Colon (tissue), 2 donors: ENCODE measurements at regions not wholly inside any gene's neighbourhood (a gene's known extent, or its start where the extent isn't known, plus 50 kb on each side); places are given as distances from the start of the nearest gene placed in this dataset.
A peak's percentile ranks its signal among the peaks of the same experiment; 100 is the strongest.
"Not testable (repeated sequence)": the region's sequence is repeated elsewhere in the genome, so short reads cannot be mapped to it uniquely, and the experiment has no call there.

ENCODE experiments used
- FAIRE-seq: peaks from 2 replicates; lab custom pipeline; 2012; peaks lifted over from hg19 to GRCh38; lab: Jason Lieb, UNC
- donor health status: control.
- donor health status: control.

DNA sequence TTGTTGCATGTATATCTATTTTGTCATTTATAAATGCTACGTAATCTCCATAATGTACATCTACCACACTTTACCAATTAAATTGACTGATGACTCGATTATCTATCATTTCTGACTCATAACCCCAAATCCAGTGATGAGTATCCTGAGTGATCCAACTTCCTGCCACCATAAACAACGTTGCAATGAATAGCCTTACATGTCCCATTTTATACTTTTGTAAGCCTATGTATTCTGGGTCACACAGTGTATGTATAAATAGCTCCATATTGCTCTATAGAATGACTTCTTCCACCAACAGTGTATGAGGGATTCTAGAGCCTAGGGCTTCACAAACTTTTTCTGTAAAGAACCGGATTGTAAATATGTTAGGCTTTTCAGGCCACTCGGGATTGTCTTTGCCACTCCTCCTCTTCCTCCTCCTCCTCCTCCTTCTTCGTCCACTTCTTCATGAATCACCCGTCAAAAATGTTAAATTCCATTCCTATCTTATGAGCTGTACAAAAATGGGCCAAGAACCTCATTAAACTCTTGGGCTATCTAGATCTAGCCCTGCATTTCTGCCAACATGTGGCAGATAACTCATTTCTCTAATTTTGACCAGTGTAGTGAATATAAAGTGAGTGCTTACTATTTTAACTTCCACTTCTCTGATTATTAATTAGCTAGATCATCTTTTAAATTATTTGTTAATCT is 672.2 kb upstream of the AMOT start:
- peak; percentile 58 for FAIRE-seq

DNA sequence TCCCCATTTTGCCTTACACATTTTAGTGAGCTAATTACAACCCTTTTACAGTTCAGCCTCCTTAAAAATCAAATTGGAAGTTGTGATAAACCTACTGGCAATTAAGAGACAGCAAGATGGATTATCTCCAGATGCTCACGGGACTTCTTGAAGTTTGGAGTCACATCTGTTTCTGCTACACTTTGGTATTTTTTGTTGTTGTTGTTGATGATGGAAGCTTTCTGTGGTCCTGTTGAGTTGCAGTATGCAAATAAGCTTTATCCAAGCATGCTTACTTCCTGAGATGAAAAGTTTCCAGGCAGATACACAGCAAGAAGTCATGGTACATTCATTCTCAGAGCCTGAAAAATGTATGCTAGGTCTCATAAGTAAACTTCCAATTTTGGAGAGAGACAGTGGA is 670.0 kb upstream of the AMOT start:
- FAIRE-seq, result no peak

DNA sequence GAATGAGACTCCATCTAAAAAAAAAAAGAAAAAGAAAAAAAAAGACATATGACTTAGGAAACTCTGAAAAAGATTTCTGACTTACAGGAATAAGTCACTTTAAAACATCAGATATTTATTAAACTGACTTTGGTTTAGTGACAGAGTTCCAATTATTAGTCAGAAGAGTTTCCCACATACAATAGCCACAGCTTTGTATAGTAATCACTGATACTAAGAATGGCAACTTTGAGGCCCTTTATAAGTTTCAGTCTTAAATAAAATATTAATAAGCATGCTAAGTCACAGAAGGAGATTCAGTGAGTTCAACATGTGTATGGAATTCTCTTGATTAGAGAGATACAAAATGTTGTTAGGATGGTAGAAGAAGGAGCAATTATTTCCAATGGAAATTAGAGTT is 652.3 kb upstream of the AMOT start:
- FAIRE-seq, result no peak

DNA sequence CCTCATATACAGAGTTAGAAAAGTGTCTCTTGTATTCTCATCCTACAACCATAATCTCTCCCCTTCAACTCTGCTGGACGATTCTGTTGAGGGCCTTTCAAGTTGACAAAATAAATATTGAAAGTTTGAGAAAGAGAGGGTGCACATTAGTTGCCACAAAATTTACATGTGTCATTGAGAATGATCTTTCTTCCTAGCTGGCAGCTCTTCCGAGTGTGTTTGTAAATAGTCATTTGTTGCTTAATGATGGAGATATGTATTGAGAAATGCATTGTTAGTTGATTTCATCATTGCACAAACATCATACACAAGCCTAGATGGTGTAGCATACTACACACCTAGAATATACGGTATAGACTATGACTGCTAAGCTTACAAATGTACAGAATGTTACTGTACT is 632.8 kb upstream of the AMOT start:
- FAIRE-seq, result no peak

DNA sequence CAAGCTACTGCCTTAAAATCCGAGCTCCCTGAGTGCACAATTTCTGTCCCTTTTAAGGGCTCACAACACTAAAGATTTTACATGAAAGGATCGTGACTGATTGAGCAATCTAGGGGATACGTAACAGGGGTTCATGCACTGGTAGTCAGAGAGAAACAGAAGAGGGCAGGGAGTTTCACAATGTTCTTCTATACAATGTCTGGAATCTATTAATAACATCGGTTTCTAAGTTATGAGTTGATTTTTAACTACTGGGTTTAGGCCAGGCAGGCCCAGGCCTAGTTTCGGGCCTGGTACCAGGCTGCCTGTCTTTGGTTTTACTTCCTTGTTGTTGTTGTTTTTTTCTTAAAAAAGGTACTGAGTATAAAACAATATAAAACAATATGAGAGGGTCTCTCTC is 632.4 kb upstream of the AMOT start:
- FAIRE-seq, result not testable (repeated sequence)

DNA sequence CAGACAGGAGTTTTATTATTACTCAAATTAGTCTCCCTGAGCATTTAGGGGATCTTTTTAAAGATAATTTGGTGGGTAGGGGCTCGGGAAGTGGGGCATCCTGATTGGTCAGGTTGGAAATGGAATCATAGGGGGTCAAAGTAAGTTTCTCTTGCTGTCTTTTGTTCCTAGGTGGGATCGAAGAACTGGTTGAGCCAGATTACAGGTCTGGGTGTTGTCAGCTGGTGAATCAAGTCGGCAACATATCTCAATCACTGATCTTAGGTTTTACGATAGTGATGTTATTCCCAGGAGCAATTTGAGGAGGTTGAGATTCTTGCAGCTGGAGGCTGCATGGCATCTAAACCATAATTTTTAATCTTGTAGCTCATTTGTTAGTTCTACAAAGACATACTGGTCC is 629.5 kb upstream of the AMOT start:
- FAIRE-seq, result no peak

DNA sequence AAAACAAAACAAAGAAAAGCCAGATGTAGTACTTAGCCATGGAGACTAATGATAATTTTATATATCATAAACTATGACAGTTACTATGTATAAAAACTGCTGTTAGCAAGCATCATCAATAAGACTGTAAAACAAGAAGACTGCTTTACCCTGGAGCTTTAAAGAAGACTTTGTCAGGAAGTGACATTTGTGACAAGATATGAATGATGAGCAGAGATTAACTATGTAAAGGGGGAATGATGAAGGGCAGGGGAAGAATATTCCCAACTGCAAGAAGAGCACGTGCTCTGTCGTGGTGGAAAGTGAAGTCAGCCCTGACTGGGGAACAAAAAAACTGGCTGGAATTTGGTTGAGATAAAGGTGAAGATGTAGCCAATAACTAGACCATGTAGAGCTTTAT is 617.1 kb upstream of the AMOT start:
- no peak for FAIRE-seq

DNA sequence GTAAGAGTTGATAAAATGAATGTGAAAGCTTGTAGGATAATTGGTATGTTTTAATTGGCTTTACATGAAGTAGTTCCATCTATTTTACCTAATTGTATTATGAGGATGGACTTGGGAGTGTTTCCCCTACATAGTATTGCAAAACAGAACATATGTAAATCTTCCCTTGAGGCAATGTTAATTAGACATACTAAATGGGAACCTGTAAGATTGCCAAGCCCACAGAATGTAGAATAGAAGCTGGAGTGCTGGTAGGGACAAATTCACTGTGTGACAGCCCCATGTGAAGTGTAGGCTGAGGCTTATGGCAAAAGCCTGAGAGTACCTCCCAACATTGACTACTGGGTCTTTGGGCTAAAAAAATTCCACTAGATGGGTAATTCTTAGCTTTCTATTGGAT is 615.0 kb upstream of the AMOT start:
- no peak for FAIRE-seq

DNA sequence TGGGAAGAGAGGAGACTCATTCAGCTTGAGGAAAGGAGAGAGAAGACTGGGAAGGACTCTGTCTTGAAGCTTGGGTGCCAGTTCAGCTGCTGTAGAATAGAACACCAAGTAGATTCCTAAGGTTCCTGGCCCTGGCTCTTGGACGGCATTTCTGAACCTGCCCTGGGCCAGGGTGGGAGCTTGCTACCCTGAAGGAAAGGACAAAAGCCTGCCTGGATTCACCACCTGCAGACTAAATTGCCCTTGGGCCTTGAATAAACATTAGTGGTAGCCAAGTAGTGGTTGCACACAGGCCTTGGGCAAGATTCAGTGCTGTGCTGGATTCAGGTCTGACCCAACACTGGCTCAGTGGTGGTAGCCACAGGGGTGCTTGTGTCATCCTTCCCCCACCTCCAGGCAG is 588.4 kb upstream of the AMOT start:
- no peak for FAIRE-seq

DNA sequence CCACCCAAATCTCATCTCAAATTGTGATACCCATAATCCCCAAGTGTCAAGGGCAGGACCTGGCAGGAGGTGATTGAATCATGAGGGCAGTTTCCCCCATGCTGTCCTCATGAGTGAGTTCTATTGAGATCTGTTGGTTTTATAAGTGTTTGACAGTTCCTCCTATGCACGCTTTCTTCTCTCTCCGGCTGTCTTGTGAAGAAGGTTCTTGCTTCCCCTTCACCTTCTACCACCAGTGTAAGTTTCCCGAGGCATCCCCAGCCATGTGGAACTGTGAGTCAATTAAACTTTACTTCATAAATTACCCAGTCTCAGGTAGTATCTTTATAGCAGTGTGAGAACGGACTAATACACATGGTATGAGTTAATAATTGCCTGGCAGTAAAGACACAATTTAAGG is 581.7 kb upstream of the AMOT start:
- no peak for FAIRE-seq

DNA sequence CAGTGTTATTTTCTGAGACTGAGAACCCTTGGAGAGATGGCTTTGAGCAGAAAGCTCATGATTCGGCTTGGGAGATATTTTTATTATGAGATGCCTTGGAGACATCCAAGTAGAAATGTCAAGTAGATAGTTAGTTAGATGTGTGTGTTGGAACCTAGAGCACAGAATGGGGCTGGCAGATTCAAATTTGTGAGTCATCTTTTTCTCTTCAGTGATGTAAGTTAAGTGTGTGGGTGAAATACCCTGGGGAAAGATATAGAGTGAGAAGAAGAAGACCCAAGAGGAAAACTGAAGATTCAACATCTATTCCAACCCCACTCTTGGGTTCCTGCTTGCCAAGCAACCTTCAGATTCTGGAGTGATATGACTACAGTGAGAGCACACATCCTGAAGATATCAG is 580.8 kb upstream of the AMOT start:
- FAIRE-seq, result no peak

DNA sequence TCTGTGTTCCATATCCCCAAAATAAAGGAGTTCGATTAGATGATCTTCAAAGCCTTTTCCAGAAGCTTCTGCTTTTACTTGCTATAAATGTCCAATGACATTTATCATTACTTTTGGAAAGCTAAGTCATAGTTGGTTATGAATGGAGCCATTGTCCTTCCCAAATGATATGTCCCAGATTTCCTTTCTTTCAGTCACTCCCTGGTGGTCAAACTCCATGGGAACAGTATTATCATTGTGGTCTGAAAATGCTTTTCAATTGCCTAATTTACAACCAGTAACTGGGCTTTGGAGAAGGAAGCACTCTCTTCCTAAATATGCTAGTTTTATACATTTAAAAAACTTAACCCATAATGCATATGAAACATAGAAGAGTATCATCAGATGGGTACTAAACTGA is 571.5 kb upstream of the AMOT start:
- FAIRE-seq, result no peak

DNA sequence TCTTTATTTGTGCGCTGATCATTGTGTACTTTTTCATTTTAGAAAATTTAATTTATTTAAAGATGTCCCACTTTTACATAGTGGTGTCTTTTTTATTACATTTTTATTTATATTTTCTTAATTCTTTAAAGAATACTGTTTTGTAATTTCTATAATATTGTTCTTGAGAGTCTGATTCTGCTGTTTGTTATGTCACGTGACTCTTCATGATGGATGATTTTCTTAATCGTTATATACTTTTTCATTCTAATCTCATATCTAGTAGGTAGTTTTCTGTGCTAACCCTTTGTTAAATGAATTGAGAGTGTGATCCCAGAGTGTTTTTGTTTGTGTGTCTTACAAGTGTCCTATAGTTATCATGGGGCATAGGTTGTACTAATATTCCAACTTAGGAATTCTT is 568.2 kb upstream of the AMOT start:
- FAIRE-seq, result peak; percentile 96

DNA sequence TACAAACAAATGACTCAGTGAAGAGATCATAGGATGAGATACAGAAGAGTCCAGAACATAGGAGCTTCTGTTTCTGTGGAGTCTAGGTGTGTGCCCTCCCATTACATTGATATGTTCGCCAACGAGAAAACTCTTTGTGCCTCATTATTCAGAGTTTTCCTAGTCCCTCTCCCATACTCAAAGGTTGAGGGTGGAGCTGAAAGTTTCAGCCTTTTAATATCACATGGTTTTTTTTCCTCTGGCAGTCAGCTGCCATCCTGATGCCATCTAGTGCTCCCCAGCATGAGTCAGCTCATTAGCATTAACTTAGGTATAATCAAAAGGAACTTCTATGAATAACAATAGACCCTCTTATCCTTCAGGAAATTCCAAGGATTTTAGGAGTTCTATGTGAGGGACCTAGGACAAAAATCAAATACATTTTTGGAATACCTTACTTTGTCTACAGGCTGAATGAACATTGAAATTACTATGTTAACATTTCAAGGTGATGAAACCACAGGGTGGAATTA is 559.6 kb upstream of the AMOT start:
- FAIRE-seq, result no peak

DNA sequence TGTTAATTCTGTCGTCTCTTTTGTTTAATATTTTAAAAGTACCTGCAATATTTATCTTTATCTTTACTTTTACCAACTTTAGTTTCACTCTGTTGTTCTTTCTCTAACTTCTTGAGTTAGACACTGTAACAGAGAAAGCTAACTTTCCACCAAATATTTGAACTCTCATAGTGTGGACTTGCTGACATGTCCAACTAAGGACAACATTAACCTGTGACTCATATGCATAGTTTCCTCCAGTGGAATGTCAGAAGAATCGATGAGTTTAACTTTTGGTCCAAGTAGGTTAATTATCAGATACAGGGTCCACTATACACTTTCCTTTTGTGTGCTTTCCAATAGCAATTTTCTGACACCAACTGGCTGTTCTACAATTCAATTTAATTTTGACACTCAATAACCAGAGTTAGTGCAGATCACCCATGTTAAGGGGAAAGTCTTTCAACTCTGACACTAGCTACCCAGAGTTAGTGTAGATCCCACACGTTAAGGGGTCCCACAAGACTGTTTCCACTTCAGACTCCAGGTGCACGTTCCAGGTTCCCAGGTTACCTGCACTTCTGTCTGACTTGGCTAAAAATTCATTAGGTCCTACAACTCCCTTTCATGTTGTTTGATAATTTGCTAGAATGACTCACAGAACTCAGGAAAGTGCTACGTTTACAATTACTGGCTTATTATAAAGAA is 559.0 kb upstream of the AMOT start:
- no peak for FAIRE-seq

DNA sequence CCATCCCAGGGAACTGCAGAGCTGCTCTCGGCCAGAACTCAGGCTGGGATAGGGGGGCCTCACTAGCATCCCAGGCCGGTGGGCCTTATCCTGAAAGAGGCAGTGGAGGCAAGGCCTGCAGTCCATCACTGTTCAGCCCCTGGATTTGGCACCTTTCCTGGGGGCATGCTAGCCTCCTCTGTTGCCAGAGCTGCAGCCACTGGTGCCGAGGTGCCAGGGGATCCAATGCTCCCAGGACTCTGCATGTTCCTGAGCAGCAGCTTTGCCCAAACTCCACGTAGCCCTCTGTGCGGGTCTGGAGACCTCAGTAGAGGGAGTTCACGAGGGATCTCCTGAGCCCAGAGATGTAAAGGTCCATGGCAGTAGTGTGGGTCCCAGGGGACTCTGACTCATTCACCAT is 551.7 kb upstream of the AMOT start:
- FAIRE-seq, result no peak

DNA sequence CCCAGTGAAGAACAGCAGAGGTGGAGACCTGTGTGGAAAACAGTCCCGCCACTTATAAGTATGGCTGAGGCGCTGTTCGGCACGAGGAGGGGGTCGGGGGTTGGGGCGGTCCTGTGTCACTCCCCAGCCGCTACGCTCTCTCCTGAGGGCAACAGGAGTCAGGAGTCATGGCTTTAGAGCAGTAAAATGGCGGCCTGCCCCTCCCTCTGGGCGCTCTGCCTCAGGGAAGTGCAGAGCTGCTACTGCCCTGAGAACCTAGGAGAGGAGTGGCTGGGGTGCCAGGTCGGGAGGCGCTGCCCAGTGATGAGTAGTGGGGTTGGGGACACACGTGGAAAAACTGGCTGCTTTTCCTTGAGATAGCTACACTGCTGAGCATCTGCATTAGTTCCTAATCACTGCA is 551.2 kb upstream of the AMOT start:
- no peak for FAIRE-seq

DNA sequence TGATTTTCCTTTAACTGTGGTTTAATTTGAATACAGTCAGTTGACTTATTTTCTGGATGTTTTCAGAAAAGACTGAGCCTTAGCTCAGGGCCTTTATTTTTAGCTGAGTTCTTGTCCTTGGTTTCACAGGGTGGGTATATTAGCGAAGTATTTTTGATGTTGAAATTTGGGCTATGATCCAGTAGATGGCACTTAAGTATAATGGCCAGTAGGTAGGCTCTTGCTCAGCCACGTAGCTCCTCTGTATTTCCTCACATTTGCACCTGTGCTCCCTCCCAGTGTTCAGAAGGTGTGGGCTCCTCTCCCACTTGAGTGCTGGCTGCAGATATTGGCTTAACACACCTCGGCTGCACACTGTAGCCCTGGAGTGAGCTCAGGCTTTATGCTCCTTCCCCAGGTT is 549.9 kb upstream of the AMOT start:
- no peak for FAIRE-seq

DNA sequence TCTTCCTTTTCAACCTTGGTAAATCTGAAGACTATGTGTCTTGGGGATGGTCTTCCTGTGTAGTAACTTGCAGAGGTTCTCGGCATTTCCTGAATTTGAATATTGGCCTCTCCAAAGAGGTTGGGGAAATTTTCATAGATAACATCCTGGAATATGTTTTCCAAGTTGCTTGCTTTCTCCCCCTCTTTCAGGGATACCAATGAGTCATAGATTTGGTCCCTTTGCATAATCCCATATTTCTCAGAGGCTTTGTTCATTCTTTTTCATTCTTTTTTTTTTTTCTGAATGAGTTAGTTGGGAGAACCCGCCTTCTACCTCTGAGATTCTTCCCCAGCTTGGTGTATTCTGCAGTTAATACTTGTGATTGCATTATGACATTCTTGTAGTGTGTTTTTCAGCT is 549.2 kb upstream of the AMOT start:
- no peak for FAIRE-seq

DNA sequence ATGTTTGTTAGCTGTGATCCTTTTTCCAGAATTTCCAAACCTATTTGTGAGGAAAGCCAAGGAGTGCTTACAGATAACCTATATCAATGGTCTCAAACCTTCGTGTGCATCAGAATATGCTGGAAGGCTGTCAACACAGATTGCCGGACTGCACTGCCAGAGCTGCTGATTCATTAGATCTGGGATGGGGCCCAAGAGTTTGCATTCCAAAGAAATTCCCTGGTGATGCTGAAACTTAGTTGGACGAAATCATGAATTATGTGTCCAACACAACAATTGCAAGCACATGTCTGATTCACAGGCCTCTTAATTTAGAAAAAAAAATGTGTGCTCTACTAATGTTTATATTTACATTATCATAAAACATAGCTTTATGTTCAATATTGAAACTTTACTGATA is 544.0 kb upstream of the AMOT start:
- no peak for FAIRE-seq

DNA sequence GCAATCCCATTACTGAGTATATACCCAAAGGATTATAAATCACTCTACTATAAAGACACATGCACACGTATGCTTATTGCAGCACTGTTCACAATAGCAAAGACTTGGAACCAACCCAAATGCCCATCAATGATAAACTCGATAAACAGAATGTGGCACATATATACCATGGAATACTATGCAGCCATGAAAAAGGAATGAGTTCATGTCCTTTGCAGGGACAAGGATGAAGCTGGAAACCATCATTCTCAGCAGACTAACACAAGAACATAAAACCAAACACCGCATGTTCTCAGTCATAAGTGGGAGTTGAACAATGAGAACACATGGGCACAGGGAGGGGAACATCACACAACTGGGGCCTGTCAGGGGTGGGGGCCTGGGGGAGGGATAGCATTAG is 532.8 kb upstream of the AMOT start:
- FAIRE-seq, result not testable (repeated sequence)

DNA sequence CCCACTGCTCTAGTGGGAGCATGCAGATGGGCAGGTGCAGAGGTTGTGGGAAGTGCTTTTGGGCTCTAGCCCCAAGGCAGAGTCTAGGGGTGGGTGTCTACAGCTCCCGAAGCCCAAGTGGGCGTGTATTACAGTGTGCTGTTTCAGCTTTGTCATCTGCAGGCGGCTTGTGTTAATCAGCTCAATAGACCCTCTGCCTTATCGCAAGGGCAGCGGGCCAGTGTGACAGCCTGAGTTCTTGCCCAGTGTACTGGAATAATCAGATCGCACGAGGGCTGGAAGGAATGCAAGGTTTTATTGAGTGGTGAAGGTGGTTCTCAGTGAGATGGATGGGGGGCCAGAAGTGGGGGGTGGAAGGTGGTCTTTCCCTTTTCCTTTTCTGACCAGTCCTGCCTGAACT is 529.4 kb upstream of the AMOT start:
- FAIRE-seq, result no peak

DNA sequence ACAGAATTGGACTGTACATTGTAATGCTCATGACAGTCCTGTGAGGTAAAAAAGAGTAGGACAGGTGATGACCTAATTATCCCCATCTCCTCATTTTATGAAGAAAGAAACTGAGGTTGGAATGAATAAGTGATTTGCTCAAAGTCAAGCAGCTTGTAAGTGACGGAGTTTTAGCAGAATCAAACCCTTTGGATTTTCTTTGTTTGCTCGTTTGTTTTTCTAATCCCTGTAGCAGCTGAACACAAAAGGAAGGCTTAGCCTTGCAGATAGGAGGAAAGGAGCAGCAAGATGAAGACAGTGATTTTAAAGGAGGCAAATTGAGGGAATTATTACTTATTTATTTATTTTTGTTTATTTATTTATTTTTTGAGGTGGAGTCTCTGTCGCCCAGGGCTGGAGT is 528.4 kb upstream of the AMOT start:
- FAIRE-seq, result no peak

DNA sequence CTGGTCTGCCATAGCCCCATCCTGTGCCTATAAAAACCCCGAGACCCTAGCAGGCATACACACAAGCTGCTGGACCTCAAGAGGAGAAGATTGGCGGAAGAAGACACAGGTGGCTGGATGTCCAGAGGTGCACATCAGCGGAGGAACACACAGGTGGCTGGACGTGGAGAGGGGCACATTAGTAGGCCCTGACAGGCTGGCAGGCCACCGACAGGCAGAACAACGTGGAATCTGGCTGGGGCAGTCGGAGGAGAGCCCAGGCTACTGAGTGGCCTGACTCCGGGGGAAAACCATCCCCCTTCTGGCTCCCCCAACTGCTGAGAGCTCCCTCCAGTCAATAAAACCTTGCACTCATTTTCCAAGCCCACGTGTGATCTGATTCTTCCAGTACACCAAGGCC is 512.5 kb upstream of the AMOT start:
- FAIRE-seq, result no peak
